C4-2B (cell line): ENCODE measurements at regions not wholly inside any gene's neighbourhood (a gene's known extent, or its start where the extent isn't known, plus 50 kb on each side); places are given as distances from the start of the nearest gene placed in this dataset.

Source experiments
- CTCF ChIP-seq: fragments of 450-650 bp; conservative IDR thresholded peaks from 2 replicates; pipeline ENCODE4 v1.5.1; 2017; ENCODE audit warnings: mild to moderate bottlenecking
- ZFX ChIP-seq: fragments of 450-650 bp; IDR thresholded peaks from 2 replicates; pipeline ENCODE4 v1.6.1; 2017

- TF ChIP-seq CTCF (no peak), ZFX (no peak)
These were observed 445.8 kb upstream of the ADGRB3 start for GRCh38 chr6:68189217-68189815.
